ENCODE measurements at regions not wholly inside any gene's neighbourhood (a gene's known extent, or its start where the extent isn't known, plus 50 kb on each side); places are given as distances from the start of the nearest gene placed in this dataset.

DNA sequence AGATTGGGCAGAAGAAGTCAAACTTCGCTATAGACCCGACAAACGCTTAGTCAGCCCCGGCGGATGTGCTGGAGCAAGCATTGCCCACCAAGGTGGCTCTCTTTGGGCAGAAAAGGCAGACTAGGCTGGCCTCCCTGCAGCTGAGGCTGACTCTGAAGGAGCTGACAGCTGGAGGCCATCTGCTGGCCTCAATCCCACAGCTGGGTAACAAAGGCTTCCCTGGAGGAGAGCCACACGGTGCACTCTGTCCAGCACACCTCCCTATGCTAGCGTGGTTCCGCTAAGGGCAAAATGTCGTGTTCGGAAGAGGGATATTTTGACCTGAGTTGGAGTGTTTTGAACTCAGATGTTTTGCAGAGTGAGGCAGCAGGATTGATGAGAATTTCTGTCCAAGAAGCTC lies 103.5 kb upstream of the PTCH1 start:
- TF ChIP-seq, protein P1, sequence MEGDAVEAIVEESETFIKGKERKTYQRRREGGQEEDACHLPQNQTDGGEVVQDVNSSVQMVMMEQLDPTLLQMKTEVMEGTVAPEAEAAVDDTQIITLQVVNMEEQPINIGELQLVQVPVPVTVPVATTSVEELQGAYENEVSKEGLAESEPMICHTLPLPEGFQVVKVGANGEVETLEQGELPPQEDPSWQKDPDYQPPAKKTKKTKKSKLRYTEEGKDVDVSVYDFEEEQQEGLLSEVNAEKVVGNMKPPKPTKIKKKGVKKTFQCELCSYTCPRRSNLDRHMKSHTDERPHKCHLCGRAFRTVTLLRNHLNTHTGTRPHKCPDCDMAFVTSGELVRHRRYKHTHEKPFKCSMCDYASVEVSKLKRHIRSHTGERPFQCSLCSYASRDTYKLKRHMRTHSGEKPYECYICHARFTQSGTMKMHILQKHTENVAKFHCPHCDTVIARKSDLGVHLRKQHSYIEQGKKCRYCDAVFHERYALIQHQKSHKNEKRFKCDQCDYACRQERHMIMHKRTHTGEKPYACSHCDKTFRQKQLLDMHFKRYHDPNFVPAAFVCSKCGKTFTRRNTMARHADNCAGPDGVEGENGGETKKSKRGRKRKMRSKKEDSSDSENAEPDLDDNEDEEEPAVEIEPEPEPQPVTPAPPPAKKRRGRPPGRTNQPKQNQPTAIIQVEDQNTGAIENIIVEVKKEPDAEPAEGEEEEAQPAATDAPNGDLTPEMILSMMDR (conservative IDR thresholded peaks at IDR 0.05), result no peak
- TF ChIP-seq ZFX (IDR thresholded peaks at IDR 0.05), result no peak

Measured in C4-2B (cell line).